Activated T-helper 2 cell treated with anti-CD3 and anti-CD28 coated beads, Interferon-gamma antibody, Interleukin-2, Interleukin-4, amounts not matched to agents 10 μg/mL and 5 μg/mL and 100 μg/mL, durations not matched to agents 14 hours and 24 hours and 36 hours (primary cell): ENCODE measurements at regions not wholly inside any gene's neighbourhood (a gene's known extent, or its start where the extent isn't known, plus 50 kb on each side); places are given as distances from the start of the nearest gene placed in this dataset.

Experiments
- DNase-seq: peaks from one replicate; pipeline ENCODE4 v3.0.0; 2021; ENCODE audit warnings: low spot score
- H3K27ac Mint-ChIP-seq: one replicate; pipeline ENCODE4 v1.8.0; 2021; ENCODE audit warnings: mixed read lengths
- H3K27me3 Mint-ChIP-seq: one replicate; pipeline ENCODE4 v1.8.0; 2021; ENCODE audit warnings: low read depth, mixed read lengths
- H3K36me3 Mint-ChIP-seq: one replicate; pipeline ENCODE4 v1.8.0; 2021; ENCODE audit warnings: low read depth, mixed read lengths
- H3K4me1 Mint-ChIP-seq: one replicate; pipeline ENCODE4 v1.8.0; 2021; ENCODE audit warnings: low read depth, mixed read lengths
- H3K4me3 Mint-ChIP-seq: one replicate; pipeline ENCODE4 v1.8.0; 2021; ENCODE audit warnings: low read depth, mild to moderate bottlenecking, moderate library complexity, mixed read lengths
- H3K9me3 Mint-ChIP-seq: one replicate; pipeline ENCODE4 v1.8.0; 2021; ENCODE audit warnings: mixed read lengths
- intact Hi-C: fragments of 100-400 bp; cut with micrococcal nuclease; formaldehyde crosslinking; loops from one replicate; pipeline ENCODE4 v1.15.1; 2023

- H3K27me3 Mint-ChIP-seq = no peaks in the 10 kb centered on the region
- intact Hi-C loops = no loop called here
- DNase-seq = no peak
- H3K27ac Mint-ChIP-seq = no peak overlapping the region
- no peak overlapping the region for H3K4me3 Mint-ChIP-seq
- H3K4me1 Mint-ChIP-seq = no peaks in the 10 kb centered on the region
- H3K9me3 Mint-ChIP-seq = peaks cover 5% of the 10 kb centered on the region
- no peaks in the 10 kb centered on the region for H3K36me3 Mint-ChIP-seq
Measured at GRCh38 chr16:73526011-73526804, 478.3 kb upstream of the ZFHX3 start.

- H3K9me3 Mint-ChIP-seq = peaks cover 5% of the 10 kb centered on the region
- H3K36me3 Mint-ChIP-seq = no peaks in the 10 kb centered on the region
- no peak overlapping the region for H3K4me3 Mint-ChIP-seq
- no peak overlapping the region for H3K27ac Mint-ChIP-seq
- no peaks in the 10 kb centered on the region for H3K27me3 Mint-ChIP-seq
- no peaks in the 10 kb centered on the region for H3K4me1 Mint-ChIP-seq
- intact Hi-C loops = no loop called here
- no peak for DNase-seq
Measured at GRCh38 chr16:73523209-73523608, 475.3 kb upstream of the ZFHX3 start.

- DNase-seq = no peak
- Mint-ChIP-seq H3K36me3 (no peaks in the 10 kb centered on the region), H3K27me3 (no peaks in the 10 kb centered on the region), H3K27ac (no peak overlapping the region), H3K9me3 (peaks cover 5% of the 10 kb centered on the region), H3K4me3 (no peak overlapping the region), H3K4me1 (no peaks in the 10 kb centered on the region)
- intact Hi-C loops = no loop called here
Measured at GRCh38 chr16:73521499-73521898, 473.6 kb upstream of the ZFHX3 start.

GRCh38 chr16:73515616-73516015, 467.7 kb upstream of the ZFHX3 start:
- Mint-ChIP-seq H3K9me3 (no peaks in the 10 kb centered on the region), H3K4me3 (no peak overlapping the region), H3K36me3 (no peaks in the 10 kb centered on the region), H3K4me1 (no peaks in the 10 kb centered on the region), H3K27me3 (no peaks in the 10 kb centered on the region), H3K27ac (no peak overlapping the region)
- DNase-seq = no peak
- intact Hi-C loops = no loop called here

- Mint-ChIP-seq H3K36me3 (no peaks in the 10 kb centered on the region), H3K27ac (no peak overlapping the region), H3K4me3 (no peak overlapping the region), H3K4me1 (no peaks in the 10 kb centered on the region), H3K27me3 (no peaks in the 10 kb centered on the region), H3K9me3 (no peaks in the 10 kb centered on the region)
- intact Hi-C loops = no loop called here
- DNase-seq = no peak
Measured at GRCh38 chr16:73510852-73511251, 462.9 kb upstream of the ZFHX3 start.

GRCh38 chr16:73506568-73507056, 458.7 kb upstream of the ZFHX3 start:
- DNase-seq = no peak
- intact Hi-C loops = no loop called here
- Mint-ChIP-seq H3K27ac (no peak overlapping the region), H3K36me3 (no peaks in the 10 kb centered on the region), H3K9me3 (peaks cover 7% of the 10 kb centered on the region), H3K4me1 (no peaks in the 10 kb centered on the region), H3K27me3 (no peaks in the 10 kb centered on the region), H3K4me3 (no peak overlapping the region)

- Mint-ChIP-seq H3K27ac (no peak overlapping the region), H3K36me3 (no peaks in the 10 kb centered on the region), H3K4me3 (no peak overlapping the region), H3K27me3 (no peaks in the 10 kb centered on the region), H3K4me1 (no peaks in the 10 kb centered on the region), H3K9me3 (peaks cover 7% of the 10 kb centered on the region)
- intact Hi-C loops = no loop called here
- no peak for DNase-seq
Measured at GRCh38 chr16:73505577-73505976, 457.6 kb upstream of the ZFHX3 start.

- Mint-ChIP-seq H3K4me1 (no peaks in the 10 kb centered on the region), H3K27ac (no peak overlapping the region), H3K36me3 (no peaks in the 10 kb centered on the region), H3K4me3 (no peak overlapping the region), H3K27me3 (no peaks in the 10 kb centered on the region), H3K9me3 (peaks cover 7% of the 10 kb centered on the region)
- intact Hi-C loops = no loop called here
- DNase-seq = no peak
Measured at GRCh38 chr16:73504591-73505575, 457.0 kb upstream of the ZFHX3 start.

GRCh38 chr16:73503093-73503492, 455.2 kb upstream of the ZFHX3 start:
- Mint-ChIP-seq H3K4me1 (no peaks in the 10 kb centered on the region), H3K4me3 (no peak overlapping the region), H3K36me3 (no peaks in the 10 kb centered on the region), H3K27me3 (no peaks in the 10 kb centered on the region), H3K9me3 (peaks cover 7% of the 10 kb centered on the region), H3K27ac (no peak overlapping the region)
- intact Hi-C loops = no loop called here
- DNase-seq = no peak

GRCh38 chr16:73499276-73499675, 451.3 kb upstream of the ZFHX3 start:
- Mint-ChIP-seq H3K4me3 (no peak overlapping the region), H3K27ac (no peak overlapping the region), H3K27me3 (no peaks in the 10 kb centered on the region), H3K36me3 (no peaks in the 10 kb centered on the region), H3K9me3 (peaks cover 11% of the 10 kb centered on the region), H3K4me1 (no peaks in the 10 kb centered on the region)
- intact Hi-C loops = no loop called here
- DNase-seq = no peak

GRCh38 chr16:73485880-73486279, 438.0 kb upstream of the ZFHX3 start:
- Mint-ChIP-seq H3K27ac (no peak overlapping the region), H3K4me3 (no peak overlapping the region), H3K4me1 (no peaks in the 10 kb centered on the region), H3K9me3 (peaks cover 4% of the 10 kb centered on the region), H3K36me3 (no peaks in the 10 kb centered on the region), H3K27me3 (peaks cover 4% of the 10 kb centered on the region)
- no peak for DNase-seq
- intact Hi-C loops = no loop called here

GRCh38 chr16:73483934-73484711, 436.2 kb upstream of the ZFHX3 start:
- Mint-ChIP-seq H3K36me3 (no peaks in the 10 kb centered on the region), H3K27me3 (peaks cover 4% of the 10 kb centered on the region), H3K9me3 (peaks cover 4% of the 10 kb centered on the region), H3K4me3 (no peak overlapping the region), H3K27ac (no peak overlapping the region), H3K4me1 (no peaks in the 10 kb centered on the region)
- intact Hi-C loops = no loop called here
- no peak for DNase-seq
